Body of pancreas (tissue), 4 donors: ENCODE measurements at regions not wholly inside any gene's neighbourhood (a gene's known extent, or its start where the extent isn't known, plus 50 kb on each side); places are given as distances from the start of the nearest gene placed in this dataset.
"Not testable (repeated sequence)": the region's sequence is repeated elsewhere in the genome, so short reads cannot be mapped to it uniquely, and the experiment has no call there.

ENCODE experiments used
- ATAC-seq: fragments of 150-250 bp; one replicate; pipeline ENCODE4 v1.9.1; 2016
- DNase-seq, 4 donors: peaks; one replicate each; pipeline ENCODE4 v3.0.0-alpha.2; 2019
- H3K27ac ChIP-seq, 4 donors: fragments of 200-600 bp; sonication (generic); 1 replicate in 3 of 4; 2 replicates in 1 of 4; pipeline versions ENCODE4 v1.5.1 to v1.6.1; 2016 to 2019; ENCODE audit warnings: mild to moderate bottlenecking in 1 of 4, mixed read lengths in 1 of 4, moderate library complexity in 1 of 4
- H3K27me3 ChIP-seq, 2 donors: fragments of 200-600 bp; sonication (generic); one replicate each; pipeline ENCODE4 v1.6.0; 2016; ENCODE audit warnings: mild to moderate bottlenecking in 1 of 2
- H3K36me3 ChIP-seq, 2 donors: fragments of 200-600 bp; sonication (generic); replicated peaks in 1 of 2; 2 replicates each; pipeline ENCODE4 v1.5.1; 2016; ENCODE audit warnings: low read depth in 2 of 2; ENCODE audit not compliant: insufficient read depth in 1 of 2
- H3K4me1 ChIP-seq: fragments of 200-600 bp; sonication (generic); one replicate; pipeline ENCODE4 v1.6.0; 2016
- H3K4me3 ChIP-seq, 2 donors: fragments of 200-600 bp; sonication (generic); 1 replicate in 1 of 2; 2 replicates in 1 of 2; pipeline ENCODE4 v1.5.1; 2016 to 2019
- H3K9me3 ChIP-seq, 3 donors: fragments of 200-600 bp; sonication (generic); 1 replicate in 2 of 3; 2 replicates in 1 of 3; pipeline ENCODE4 v1.5.1; 2016
- POLR2A ChIP-seq, 3 donors: fragments of 450-650 bp; IDR thresholded peaks; one replicate each; pipeline ENCODE4 v1.6.1; 2016; ENCODE audit warnings: antibody characterized with exemption in 3 of 3, mild to moderate bottlenecking in 2 of 3
- WGBS, 2 donors: methylation state at CpG; one replicate each; pipeline ENCODE4 v1.1.5; 2017; 5-methylcytosine and 5-hydroxymethylcytosine counted together
- intact Hi-C: fragments of 100-400 bp; cut with DNase I; formaldehyde crosslinking; loops from one replicate; pipeline ENCODE4 v1.15.1; 2023
- TF ChIP-seq, protein P1 (sequence below), 7 experiments: fragments of 450-650 bp in 4 of 7; fragments of 200-600 bp in 3 of 7; sonication (generic) in 3 of 7; IDR thresholded peaks; one replicate each; pipeline ENCODE4 v1.5.1; 2016 to 2019; ENCODE audit warnings: antibody characterized with exemption in 7 of 7

DNA sequence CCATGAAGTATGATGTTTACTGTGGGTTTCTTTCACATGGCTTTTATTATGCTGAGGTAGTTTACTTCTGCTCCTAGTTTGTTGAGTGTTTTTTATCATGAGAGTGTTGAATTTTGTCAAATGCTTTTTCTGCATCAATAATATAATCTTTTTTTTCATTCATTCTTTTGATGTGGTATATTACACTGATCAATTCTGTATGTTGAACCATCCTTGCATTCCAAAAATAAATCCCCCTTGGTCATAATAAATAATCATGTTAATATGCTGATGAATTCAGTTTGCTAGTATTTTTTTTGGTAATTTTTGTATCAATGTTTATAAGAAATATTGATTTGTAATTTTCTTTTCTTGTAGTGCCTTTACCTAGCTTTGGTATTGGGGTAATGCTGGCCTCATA lies 97.9 kb upstream of the ZNF648 start:
- ATAC-seq (no peak), DNase-seq (no peak)
- intact Hi-C loops, result no loop called here
- Histone ChIP-seq H3K4me3 (no peak overlapping the region), H3K9me3 (no peaks in the 10 kb centered on the region), H3K36me3 (no peaks in the 10 kb centered on the region), H3K4me1 (no peaks in the 10 kb centered on the region), H3K27me3 (no peaks in the 10 kb centered on the region), H3K27ac (no peak overlapping the region)
- TF ChIP-seq, protein P1, sequence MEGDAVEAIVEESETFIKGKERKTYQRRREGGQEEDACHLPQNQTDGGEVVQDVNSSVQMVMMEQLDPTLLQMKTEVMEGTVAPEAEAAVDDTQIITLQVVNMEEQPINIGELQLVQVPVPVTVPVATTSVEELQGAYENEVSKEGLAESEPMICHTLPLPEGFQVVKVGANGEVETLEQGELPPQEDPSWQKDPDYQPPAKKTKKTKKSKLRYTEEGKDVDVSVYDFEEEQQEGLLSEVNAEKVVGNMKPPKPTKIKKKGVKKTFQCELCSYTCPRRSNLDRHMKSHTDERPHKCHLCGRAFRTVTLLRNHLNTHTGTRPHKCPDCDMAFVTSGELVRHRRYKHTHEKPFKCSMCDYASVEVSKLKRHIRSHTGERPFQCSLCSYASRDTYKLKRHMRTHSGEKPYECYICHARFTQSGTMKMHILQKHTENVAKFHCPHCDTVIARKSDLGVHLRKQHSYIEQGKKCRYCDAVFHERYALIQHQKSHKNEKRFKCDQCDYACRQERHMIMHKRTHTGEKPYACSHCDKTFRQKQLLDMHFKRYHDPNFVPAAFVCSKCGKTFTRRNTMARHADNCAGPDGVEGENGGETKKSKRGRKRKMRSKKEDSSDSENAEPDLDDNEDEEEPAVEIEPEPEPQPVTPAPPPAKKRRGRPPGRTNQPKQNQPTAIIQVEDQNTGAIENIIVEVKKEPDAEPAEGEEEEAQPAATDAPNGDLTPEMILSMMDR (IDR thresholded peaks at IDR 0.05), result no peak
- TF ChIP-seq POLR2A (IDR thresholded peaks at IDR 0.05), result no peak

DNA sequence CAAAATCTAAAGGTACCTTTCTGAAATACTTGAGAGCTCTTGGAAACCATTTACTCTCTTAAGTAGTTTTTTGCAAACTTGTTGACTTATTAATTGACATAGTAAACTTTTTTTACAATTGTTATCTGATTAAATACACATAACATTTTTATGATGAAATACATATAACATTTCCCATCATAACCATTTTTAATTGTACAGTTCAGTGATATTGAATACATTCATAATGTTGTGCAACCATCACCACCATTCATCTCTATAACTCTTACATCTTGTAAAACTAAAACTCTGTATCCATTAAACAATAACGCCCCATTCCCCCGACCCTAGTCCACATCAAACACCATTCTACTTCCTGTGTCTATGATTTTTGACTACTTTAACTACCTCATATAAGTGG lies 95.7 kb upstream of the ZNF648 start:
- TF ChIP-seq POLR2A (IDR thresholded peaks at IDR 0.05), result no peak
- TF ChIP-seq, protein P1 (IDR thresholded peaks at IDR 0.05), result no peak
- DNase-seq, result no peak
- Histone ChIP-seq H3K4me1 (no peaks in the 10 kb centered on the region), H3K4me3 (no peak overlapping the region), H3K27ac (no peak overlapping the region), H3K27me3 (no peaks in the 10 kb centered on the region), H3K9me3 (no peaks in the 10 kb centered on the region), H3K36me3 (no peaks in the 10 kb centered on the region)
- ATAC-seq, result no peak
- intact Hi-C loops, result no loop called here
- 73 to 82% methylated on average over 2 of the region's 2 CpGs for WGBS, 2 donors

DNA sequence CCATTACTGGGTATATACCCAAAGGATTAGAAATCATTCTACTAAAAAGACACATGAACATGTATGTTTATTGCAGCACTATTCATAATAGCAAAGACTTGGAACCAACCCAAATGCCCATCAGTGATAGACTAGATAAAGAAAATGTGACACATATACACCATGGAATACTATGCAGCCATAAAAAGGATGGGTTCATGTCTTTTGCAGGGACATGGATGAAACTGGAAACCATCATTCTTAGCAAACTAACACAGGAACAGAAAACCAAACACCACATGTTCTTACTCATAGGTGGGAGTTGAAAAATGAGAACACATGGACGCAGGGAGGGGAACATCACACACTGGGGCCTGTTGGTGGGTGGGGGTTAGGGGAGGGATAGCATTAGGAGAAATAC lies 92.9 kb upstream of the ZNF648 start:
- H3K4me1 ChIP-seq, ATAC-seq, H3K36me3 ChIP-seq, H3K27me3 ChIP-seq, H3K9me3 ChIP-seq, H3K4me3 ChIP-seq, intact Hi-C loops, H3K27ac ChIP-seq, DNase-seq: not testable (repeated sequence)
- WGBS, 2 donors, result 90 to 94% methylated on average over 1 of the region's 1 CpG

DNA sequence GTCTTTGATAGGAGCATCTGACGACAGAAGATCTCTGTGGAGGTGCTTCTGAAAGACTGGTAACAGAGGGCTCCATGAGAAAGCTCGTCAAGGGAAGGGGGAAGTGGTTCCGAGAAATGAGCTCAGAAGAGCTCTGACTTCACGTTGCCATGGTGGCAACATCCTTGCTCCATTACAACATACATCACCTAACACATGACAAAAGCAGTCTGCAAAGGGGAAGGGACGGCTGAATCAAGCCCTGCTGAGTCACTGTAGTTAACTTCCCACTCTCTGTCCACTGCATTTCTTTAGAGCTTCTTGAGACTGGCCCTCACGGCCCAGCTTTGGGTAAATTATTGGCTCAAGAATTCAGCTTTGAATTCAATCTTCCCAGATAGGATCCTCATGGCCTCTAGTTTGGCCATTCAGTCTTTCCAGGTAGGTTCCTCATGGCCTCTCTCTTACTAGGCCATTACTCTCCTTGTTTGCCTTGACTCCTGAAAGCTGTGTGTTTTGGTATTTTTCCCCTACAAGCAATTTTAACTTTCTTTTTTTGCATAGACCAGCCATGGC lies 88.0 kb upstream of the ZNF648 start:
- DNase-seq (peak in 2 of 4 donors; percentile 27 to 80), ATAC-seq (peak; percentile 31)
- no peak overlapping the region for H3K4me3 ChIP-seq
- H3K27ac ChIP-seq, result peak overlapping the region in 1 of 4 donors; percentile 88
- no peaks in the 10 kb centered on the region for H3K27me3 ChIP-seq
- no peak for TF ChIP-seq POLR2A (IDR thresholded peaks at IDR 0.05)
- TF ChIP-seq, protein P1 (IDR thresholded peaks at IDR 0.05), result no peak
- WGBS, 2 donors, result 63 to 79% methylated on average over 6 of the region's 6 CpGs
- no peaks in the 10 kb centered on the region for H3K36me3 ChIP-seq
- H3K9me3 ChIP-seq, result no peaks in the 10 kb centered on the region
- intact Hi-C loops, result no loop called here
- peaks cover 24% of the 10 kb centered on the region for H3K4me1 ChIP-seq

DNA sequence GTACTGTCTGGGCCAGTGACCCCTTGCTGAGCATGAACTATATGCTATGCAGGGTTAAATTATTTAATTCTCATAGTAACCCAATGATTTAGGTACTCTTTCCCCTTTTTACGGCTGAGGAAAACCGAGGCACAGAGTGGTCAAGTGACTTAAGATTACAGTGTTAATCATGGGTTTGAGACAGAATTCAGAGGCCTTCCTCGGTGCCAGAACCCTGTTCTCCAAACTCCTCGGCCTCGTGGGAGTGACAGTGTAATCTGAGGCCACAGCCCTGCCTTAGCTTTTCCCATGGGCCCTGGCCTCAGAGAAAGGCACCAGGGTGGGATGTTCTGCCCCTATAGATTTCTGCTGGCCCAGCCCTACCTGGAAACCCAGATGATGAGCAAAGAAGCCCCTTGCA lies 86.4 kb upstream of the ZNF648 start:
- Histone ChIP-seq H3K36me3 (no peaks in the 10 kb centered on the region), H3K27me3 (no peaks in the 10 kb centered on the region), H3K27ac (peak overlapping the region in 1 of 4 donors; percentile 88), H3K4me1 (peaks cover 39% of the 10 kb centered on the region), H3K4me3 (no peak overlapping the region), H3K9me3 (no peaks in the 10 kb centered on the region)
- WGBS, 2 donors, result 84 to 95% methylated on average over 5 of the region's 5 CpGs
- TF ChIP-seq, protein P1 (IDR thresholded peaks at IDR 0.05), result no peak
- no peak for TF ChIP-seq POLR2A (IDR thresholded peaks at IDR 0.05)
- intact Hi-C loops, result no loop called here
- ATAC-seq (no peak), DNase-seq (no peak)
